HG03060 (cell line): ENCODE measurements at regions not wholly inside any gene's neighbourhood (a gene's known extent, or its start where the extent isn't known, plus 50 kb on each side); places are given as distances from the start of the nearest gene placed in this dataset.

Source experiments
- ATAC-seq: cut with Tn5 transposase; IDR thresholded peaks from one replicate; pipeline ENCODE4 v1.9.1; 2021; ENCODE audit warnings: low read depth, moderate number of reproducible peaks; ENCODE audit not compliant: unreplicated experiment

- ATAC-seq: no peak
Measured at GRCh38 chr14:73800970-73801515, 50.6 kb upstream of the PTGR2 start.

- no peak for ATAC-seq
Measured at GRCh38 chr14:73797543-73798265, 53.9 kb upstream of the PTGR2 start.

- no peak for ATAC-seq
Measured at GRCh38 chr14:73796893-73797542, 54.6 kb upstream of the PTGR2 start.

- no peak for ATAC-seq
Measured at GRCh38 chr14:73796415-73796814, 55.2 kb upstream of the PTGR2 start.

GRCh38 chr14:73795974-73796373, 55.7 kb upstream of the PTGR2 start:
- no peak for ATAC-seq

GRCh38 chr14:73795466-73795865, 56.2 kb upstream of the PTGR2 start:
- no peak for ATAC-seq

DNA sequence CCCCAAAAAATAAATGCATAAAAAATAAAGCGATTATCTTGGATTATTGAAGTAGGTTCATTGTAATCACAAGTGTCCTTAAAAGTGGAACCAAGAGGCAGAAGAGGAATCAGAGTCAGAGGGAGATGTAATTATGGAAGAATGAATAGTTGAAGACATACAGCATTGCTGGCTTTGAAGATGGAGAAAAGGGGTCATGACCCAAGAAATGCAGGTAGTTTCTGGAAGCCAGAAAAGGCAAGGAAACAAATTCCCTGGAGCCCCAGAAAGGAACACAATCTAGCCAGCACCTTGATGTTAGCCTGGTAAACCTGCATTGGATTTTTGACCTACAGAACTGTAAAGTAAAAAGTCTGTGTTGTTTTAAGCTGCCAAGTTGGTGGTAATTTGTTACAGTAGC, 57.5 kb upstream of the PTGR2 start:
- ATAC-seq: no peak

- ATAC-seq: no peak
Measured at GRCh38 chr14:73792481-73792880, 59.1 kb upstream of the PTGR2 start.

GRCh38 chr14:73789989-73790581, 61.5 kb upstream of the PTGR2 start:
- ATAC-seq: no peak

DNA sequence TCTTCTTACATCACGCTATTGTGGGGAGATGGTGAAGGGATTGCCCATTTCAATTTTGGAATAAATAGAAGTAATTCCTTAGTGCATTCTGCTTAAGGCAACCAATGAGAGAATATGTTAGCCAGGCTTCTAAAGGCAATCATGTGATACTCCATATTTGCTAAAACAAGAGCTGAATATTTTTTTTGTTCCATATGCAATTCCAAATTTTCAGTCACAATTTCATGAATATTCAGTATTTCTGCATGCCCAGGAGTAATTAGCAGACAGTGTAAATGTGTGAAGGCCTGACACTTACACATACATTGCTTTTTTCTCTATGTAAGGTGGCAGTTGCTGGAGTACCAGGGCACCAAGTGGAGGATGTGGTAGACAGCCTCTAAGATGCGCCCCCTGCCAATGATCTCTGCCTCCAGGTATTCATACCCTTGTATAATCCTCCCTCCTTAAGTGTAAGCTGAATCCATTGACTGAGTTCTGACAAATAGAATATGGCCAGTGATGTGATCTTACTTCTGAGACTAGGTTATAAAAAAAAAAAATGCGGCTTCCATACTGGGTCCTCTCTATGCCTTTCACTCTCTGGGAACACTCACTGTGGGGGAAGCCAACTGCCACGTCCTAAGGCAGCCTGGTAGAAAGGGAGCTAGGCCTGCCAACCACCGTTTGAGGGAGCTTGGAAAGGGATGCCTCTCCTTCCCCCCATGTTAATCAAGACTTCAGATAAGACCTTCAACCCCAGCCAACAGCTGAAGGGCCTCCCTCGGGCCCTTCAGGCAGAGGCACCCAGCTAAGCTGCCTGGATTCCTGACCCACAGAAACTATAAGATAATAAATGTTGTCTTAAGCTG, 62.7 kb upstream of the PTGR2 start:
- ATAC-seq: no peak

DNA sequence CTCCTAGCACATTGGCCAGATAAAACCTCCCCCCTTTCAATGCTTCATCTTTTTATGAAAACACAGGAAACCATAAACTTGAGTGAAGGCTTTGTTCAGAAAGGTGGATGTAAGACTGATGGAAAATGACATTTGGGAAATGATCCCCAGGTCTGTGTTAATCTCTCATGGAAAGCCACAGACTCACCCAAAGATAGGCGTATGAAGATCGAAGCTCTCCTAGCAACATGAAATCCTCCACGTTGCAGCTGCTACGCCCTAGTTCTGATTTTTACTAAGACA, 63.4 kb upstream of the PTGR2 start:
- ATAC-seq: no peak

- ATAC-seq: no peak
Measured at GRCh38 chr14:73787486-73788316, 63.9 kb upstream of the PTGR2 start.

- no peak for ATAC-seq
Measured at GRCh38 chr14:73786636-73787485, 64.8 kb upstream of the PTGR2 start.

- no peak for ATAC-seq
Measured at GRCh38 chr14:73785834-73786635, 65.6 kb upstream of the PTGR2 start.

DNA sequence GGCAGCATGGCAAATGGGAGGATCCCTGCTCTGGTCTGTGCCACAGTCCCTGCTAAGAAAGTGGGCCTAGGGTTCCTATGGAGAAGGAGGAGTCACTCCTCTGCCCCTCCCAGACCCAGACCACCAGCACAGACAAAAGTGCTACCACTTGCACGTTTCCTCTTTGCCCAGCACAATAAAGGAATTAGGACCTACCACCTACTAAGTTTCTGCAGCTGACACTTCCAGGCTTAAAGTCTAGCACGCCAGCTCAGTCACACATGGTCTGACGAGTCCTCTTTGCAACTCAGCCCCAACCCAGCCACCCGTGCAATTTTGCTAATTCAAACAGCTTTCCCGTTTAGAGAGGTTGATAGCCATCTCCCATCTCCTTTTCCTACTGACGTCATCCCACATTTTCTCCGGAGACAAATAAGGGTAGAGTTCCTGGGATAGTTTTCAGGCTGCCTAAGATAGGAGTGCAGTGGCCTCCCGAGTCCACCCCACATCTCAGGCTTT, 66.2 kb upstream of the PTGR2 start:
- ATAC-seq: no peak

DNA sequence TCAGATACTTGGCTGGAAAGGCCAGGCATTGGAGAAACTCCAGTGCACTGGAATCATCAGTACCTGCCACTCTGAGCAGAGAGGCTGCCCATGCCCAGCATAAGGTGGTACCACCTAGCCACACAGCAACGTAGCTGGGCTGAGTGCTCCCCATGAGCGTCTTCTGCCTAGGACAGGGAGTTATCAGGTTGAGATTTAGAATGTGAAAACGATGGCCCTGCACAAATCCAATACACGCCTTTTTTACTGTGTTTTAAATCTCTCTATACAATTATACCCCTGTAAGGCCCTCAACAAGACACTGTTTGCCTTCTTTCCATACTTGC, 66.7 kb upstream of the PTGR2 start:
- ATAC-seq: no peak

GRCh38 chr14:73784181-73784987, 67.2 kb upstream of the PTGR2 start:
- ATAC-seq: no peak
